Esophagus squamous epithelium (tissue), 5 donors: ENCODE measurements at regions not wholly inside any gene's neighbourhood (a gene's known extent, or its start where the extent isn't known, plus 50 kb on each side); places are given as distances from the start of the nearest gene placed in this dataset.

ENCODE experiments used
- DNase-seq: peaks from one replicate; lab custom pipeline; 2025; lab: John Stamatoyannopoulos, UW
- H3K27ac ChIP-seq, 4 donors: fragments of 200-600 bp; sonication (generic); one replicate each; pipeline ENCODE4 v1.5.1; 2016 to 2019; ENCODE audit warnings: mild to moderate bottlenecking in 1 of 4
- H3K27me3 ChIP-seq, 4 donors: fragments of 200-600 bp; sonication (generic); 1 replicate in 3 of 4; 2 replicates in 1 of 4; pipeline versions ENCODE4 v1.5.1 to v1.6.0; 2017 to 2021; ENCODE audit warnings: antibody characterized with exemption in 1 of 4
- H3K36me3 ChIP-seq, 3 donors: fragments of 200-600 bp; sonication (generic); one replicate each; pipeline ENCODE4 v1.5.1; 2016 to 2019
- H3K4me1 ChIP-seq, 3 donors: fragments of 200-600 bp; sonication (generic); one replicate each; pipeline ENCODE4 v1.5.1; 2017 to 2019
- H3K4me3 ChIP-seq, 4 donors: fragments of 200-600 bp; sonication (generic); 1 replicate in 3 of 4; 2 replicates in 1 of 4; pipeline ENCODE4 v1.5.1; 2016 to 2019; ENCODE audit warnings: mild to moderate bottlenecking in 2 of 4, moderate library complexity in 1 of 4
- H3K9me3 ChIP-seq, 3 donors: fragments of 200-600 bp; sonication (generic); one replicate each; pipeline ENCODE4 v1.5.1; 2016 to 2019
- CTCF ChIP-seq, 6 experiments: fragments of 450-650 bp in 4 of 6; fragments of 200-600 bp in 2 of 6; sonication (generic) in 2 of 6; IDR thresholded peaks; one replicate each; pipeline ENCODE4 v1.5.1; 2016 to 2019; ENCODE audit warnings: antibody characterized with exemption in 6 of 6, mild to moderate bottlenecking in 4 of 6, moderate library complexity in 4 of 6
- POLR2A ChIP-seq, 4 donors: fragments of 450-650 bp; IDR thresholded peaks; one replicate each; pipeline ENCODE4 v1.6.1; 2017; ENCODE audit warnings: antibody characterized with exemption in 4 of 4, mild to moderate bottlenecking in 4 of 4, moderate library complexity in 3 of 4
- WGBS, 2 donors: methylation state at CpG; one replicate each; pipeline ENCODE4 v1.1.5; 2018; 5-methylcytosine and 5-hydroxymethylcytosine counted together
- intact Hi-C: fragments of 100-400 bp; cut with DNase I; formaldehyde crosslinking; loops from one replicate; pipeline ENCODE4 v1.15.0; 2022
- donor health status: DM: yes; HTN: yes; CAD: no.

GRCh38 chr5:97449172-97449571, 266.1 kb upstream of the RIOK2 start:
- H3K4me1 ChIP-seq: no peaks in the 10 kb centered on the region
- TF ChIP-seq CTCF (IDR thresholded peaks at IDR 0.05) (no peak), POLR2A (IDR thresholded peaks at IDR 0.05) (no peak)
- no peak overlapping the region for H3K27ac ChIP-seq
- peaks cover 0 to 10% (median 0%) of the 10 kb centered on the region in 3 donors for H3K9me3 ChIP-seq
- 39 to 57% methylated on average over 3 of the region's 3 CpGs for WGBS, 2 donors
- no peaks in the 10 kb centered on the region for H3K27me3 ChIP-seq
- DNase-seq: no peak
- intact Hi-C loops: no loop called here
- H3K4me3 ChIP-seq: no peak overlapping the region
- H3K36me3 ChIP-seq: no peaks in the 10 kb centered on the region

- no peak for TF ChIP-seq CTCF (IDR thresholded peaks at IDR 0.05)
- TF ChIP-seq POLR2A (IDR thresholded peaks at IDR 0.05): no peak
- no peaks in the 10 kb centered on the region for H3K36me3 ChIP-seq
- no peaks in the 10 kb centered on the region for H3K9me3 ChIP-seq
- intact Hi-C loops: no loop called here
- no peaks in the 10 kb centered on the region for H3K4me1 ChIP-seq
- H3K4me3 ChIP-seq: no peak overlapping the region
- no peak for DNase-seq
- H3K27ac ChIP-seq: no peak overlapping the region
- no peaks in the 10 kb centered on the region for H3K27me3 ChIP-seq
These were observed 269.6 kb upstream of the RIOK2 start for GRCh38 chr5:97452646-97453045.

- no peak for TF ChIP-seq POLR2A (IDR thresholded peaks at IDR 0.05)
- TF ChIP-seq CTCF (IDR thresholded peaks at IDR 0.05): no peak
- no peak for DNase-seq
- no peak overlapping the region for H3K27ac ChIP-seq
- WGBS, 2 donors: 67 to 73% methylated on average over 2 of the region's 2 CpGs
- intact Hi-C loops: no loop called here
- H3K27me3 ChIP-seq: no peaks in the 10 kb centered on the region
- H3K36me3 ChIP-seq: no peaks in the 10 kb centered on the region
- H3K4me3 ChIP-seq: no peak overlapping the region
- H3K9me3 ChIP-seq: no peaks in the 10 kb centered on the region
- H3K4me1 ChIP-seq: no peaks in the 10 kb centered on the region
These were observed 270.2 kb upstream of the RIOK2 start for GRCh38 chr5:97453263-97453662.

GRCh38 chr5:97454015-97454414, 271.0 kb upstream of the RIOK2 start:
- no peak for DNase-seq

GRCh38 chr5:97455996-97456395, 272.9 kb upstream of the RIOK2 start:
- Histone ChIP-seq H3K4me3 (no peak overlapping the region), H3K27ac (no peak overlapping the region), H3K27me3 (no peaks in the 10 kb centered on the region), H3K4me1 (no peaks in the 10 kb centered on the region), H3K9me3 (no peaks in the 10 kb centered on the region), H3K36me3 (no peaks in the 10 kb centered on the region)
- intact Hi-C loops: no loop called here
- DNase-seq: no peak
- TF ChIP-seq CTCF (IDR thresholded peaks at IDR 0.05): no peak
- no peak for TF ChIP-seq POLR2A (IDR thresholded peaks at IDR 0.05)
- 42 to 83% methylated on average over 1 of the region's 1 CpG for WGBS, 2 donors

More at GRCh38 chr5:97454015-97454414, 271.0 kb upstream of the RIOK2 start:
- TF ChIP-seq POLR2A (IDR thresholded peaks at IDR 0.05): no peak
- no peak for TF ChIP-seq CTCF (IDR thresholded peaks at IDR 0.05)
- Histone ChIP-seq H3K36me3 (no peaks in the 10 kb centered on the region), H3K27me3 (no peaks in the 10 kb centered on the region), H3K4me1 (no peaks in the 10 kb centered on the region), H3K4me3 (no peak overlapping the region), H3K27ac (no peak overlapping the region), H3K9me3 (no peaks in the 10 kb centered on the region)
- intact Hi-C loops: no loop called here
